Umbilical cord (tissue), 1 donor: ENCODE measurements at regions not wholly inside any gene's neighbourhood (a gene's known extent, or its start where the extent isn't known, plus 50 kb on each side); places are given as distances from the start of the nearest gene placed in this dataset.

Experiments used
- DNase-seq: peaks from one replicate; pipeline ENCODE4 v3.0.0-alpha.2; 2015; ENCODE audit warnings: low spot score

- no peak for DNase-seq
Measured at GRCh38 chr17:71883258-71883657, 237.6 kb upstream of the SOX9 start.

- no peak for DNase-seq
Measured at GRCh38 chr17:71883845-71884244, 237.0 kb upstream of the SOX9 start.

- DNase-seq = no peak
Measured at GRCh38 chr17:71885662-71886061, 235.2 kb upstream of the SOX9 start.

GRCh38 chr17:71899317-71899716 lies 221.5 kb upstream of the SOX9 start:
- no peak for DNase-seq

- no peak for DNase-seq
Measured at GRCh38 chr17:71900621-71901229, 220.1 kb upstream of the SOX9 start.

- no peak for DNase-seq
Measured at GRCh38 chr17:71902894-71903506, 217.8 kb upstream of the SOX9 start.

GRCh38 chr17:71905376-71906031 lies 215.3 kb upstream of the SOX9 start:
- DNase-seq = no peak

- no peak for DNase-seq
Measured at GRCh38 chr17:71909155-71909554, 211.7 kb upstream of the SOX9 start.

GRCh38 chr17:71910002-71910401 lies 210.8 kb upstream of the SOX9 start:
- no peak for DNase-seq

GRCh38 chr17:71914042-71914441 lies 206.8 kb upstream of the SOX9 start:
- DNase-seq = no peak

- no peak for DNase-seq
Measured at GRCh38 chr17:71914812-71915211, 206.0 kb upstream of the SOX9 start.

- DNase-seq = no peak
Measured at GRCh38 chr17:71917715-71918114, 203.1 kb upstream of the SOX9 start.

GRCh38 chr17:71919186-71919585 lies 201.6 kb upstream of the SOX9 start:
- no peak for DNase-seq

- DNase-seq = no peak
Measured at GRCh38 chr17:71919896-71920295, 200.9 kb upstream of the SOX9 start.

- no peak for DNase-seq
Measured at GRCh38 chr17:71921796-71922195, 199.0 kb upstream of the SOX9 start.

GRCh38 chr17:71922439-71922838 lies 198.4 kb upstream of the SOX9 start:
- DNase-seq = no peak

- DNase-seq = no peak
Measured at GRCh38 chr17:71926746-71927398, 193.9 kb upstream of the SOX9 start.

GRCh38 chr17:71933306-71933705 lies 187.5 kb upstream of the SOX9 start:
- no peak for DNase-seq

GRCh38 chr17:71934520-71934919 lies 186.3 kb upstream of the SOX9 start:
- no peak for DNase-seq

- no peak for DNase-seq
Measured at GRCh38 chr17:71935341-71935740, 185.5 kb upstream of the SOX9 start.

- DNase-seq = no peak
Measured at GRCh38 chr17:71936977-71937376, 183.8 kb upstream of the SOX9 start.

- peak; percentile 7 for DNase-seq
Measured at GRCh38 chr17:71937914-71938313, 182.9 kb upstream of the SOX9 start.
